ENCODE measurements at regions not wholly inside any gene's neighbourhood (a gene's known extent, or its start where the extent isn't known, plus 50 kb on each side); places are given as distances from the start of the nearest gene placed in this dataset.

DNA sequence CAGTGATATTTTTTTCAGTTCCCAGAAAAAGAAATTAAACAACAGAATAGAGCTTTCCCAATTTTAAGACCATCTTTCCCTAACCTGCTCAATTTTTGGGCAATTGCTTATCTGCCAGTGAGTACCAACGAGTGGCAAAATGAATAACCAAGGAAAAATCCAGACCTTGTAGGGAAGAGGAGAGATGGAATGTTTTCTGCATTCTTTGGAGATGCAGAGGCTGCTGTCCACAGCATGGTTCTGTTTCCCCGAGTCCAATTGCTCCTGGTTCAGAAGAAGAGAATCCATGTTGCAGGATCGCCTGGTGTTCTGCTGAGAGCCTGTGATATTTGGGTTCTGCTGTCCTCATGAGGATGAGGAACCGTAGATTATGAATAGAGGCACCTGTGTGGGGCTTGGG lies 68.2 kb upstream of the MGAT5 start:
- no peak for DNase-seq (ENCODE audit: extremely low read depth, low read depth)
- TF ChIP-seq, protein P1, sequence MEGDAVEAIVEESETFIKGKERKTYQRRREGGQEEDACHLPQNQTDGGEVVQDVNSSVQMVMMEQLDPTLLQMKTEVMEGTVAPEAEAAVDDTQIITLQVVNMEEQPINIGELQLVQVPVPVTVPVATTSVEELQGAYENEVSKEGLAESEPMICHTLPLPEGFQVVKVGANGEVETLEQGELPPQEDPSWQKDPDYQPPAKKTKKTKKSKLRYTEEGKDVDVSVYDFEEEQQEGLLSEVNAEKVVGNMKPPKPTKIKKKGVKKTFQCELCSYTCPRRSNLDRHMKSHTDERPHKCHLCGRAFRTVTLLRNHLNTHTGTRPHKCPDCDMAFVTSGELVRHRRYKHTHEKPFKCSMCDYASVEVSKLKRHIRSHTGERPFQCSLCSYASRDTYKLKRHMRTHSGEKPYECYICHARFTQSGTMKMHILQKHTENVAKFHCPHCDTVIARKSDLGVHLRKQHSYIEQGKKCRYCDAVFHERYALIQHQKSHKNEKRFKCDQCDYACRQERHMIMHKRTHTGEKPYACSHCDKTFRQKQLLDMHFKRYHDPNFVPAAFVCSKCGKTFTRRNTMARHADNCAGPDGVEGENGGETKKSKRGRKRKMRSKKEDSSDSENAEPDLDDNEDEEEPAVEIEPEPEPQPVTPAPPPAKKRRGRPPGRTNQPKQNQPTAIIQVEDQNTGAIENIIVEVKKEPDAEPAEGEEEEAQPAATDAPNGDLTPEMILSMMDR (IDR thresholded peaks at IDR 0.05; ENCODE audit: low read depth, low read length, missing control alignments) = no peak
- H3K4me3 ChIP-seq (replicated peaks; ENCODE audit: low read depth, low read length) = no peak overlapping the region

DNA sequence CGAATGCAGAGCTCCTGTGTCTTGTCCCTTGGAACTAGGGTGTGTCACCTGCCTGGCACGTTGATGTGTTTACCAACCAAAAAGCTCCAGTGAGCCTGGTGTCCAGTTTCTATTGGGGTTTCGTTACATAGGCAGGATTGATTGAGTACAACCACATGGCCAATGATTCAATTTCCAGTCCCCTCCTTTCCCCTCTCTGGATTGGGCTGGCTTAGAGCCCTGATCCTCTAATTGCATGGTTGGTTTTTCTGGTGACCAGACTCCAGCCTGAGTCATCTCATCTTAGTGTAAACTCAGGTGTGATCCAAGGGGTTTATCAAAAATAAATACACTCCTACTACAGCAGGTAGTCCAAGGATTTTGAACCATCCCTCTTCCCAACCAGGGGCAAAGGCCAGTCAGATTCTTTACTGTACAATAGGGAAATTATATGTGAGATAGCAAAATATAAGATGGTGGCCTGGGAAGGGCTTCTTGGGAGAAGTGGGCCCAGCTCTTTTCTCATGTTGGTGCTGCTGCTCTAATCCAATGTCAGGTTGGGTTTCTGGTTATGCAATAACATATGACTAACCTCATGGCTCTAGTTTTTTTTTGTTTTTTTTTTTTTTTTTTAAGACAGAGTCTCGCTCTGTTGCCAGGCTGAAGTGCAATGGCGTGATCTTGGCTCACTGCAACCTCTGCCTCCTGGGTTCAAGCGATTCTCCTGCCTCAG lies 64.7 kb upstream of the MGAT5 start:
- DNase-seq (ENCODE audit: extremely low read depth, low read depth) = peak; percentile 10
- no peak overlapping the region for H3K4me3 ChIP-seq (replicated peaks; ENCODE audit: low read depth, low read length)
- TF ChIP-seq, protein P1 (IDR thresholded peaks at IDR 0.05; ENCODE audit: low read depth, low read length, missing control alignments) = no peak

DNA sequence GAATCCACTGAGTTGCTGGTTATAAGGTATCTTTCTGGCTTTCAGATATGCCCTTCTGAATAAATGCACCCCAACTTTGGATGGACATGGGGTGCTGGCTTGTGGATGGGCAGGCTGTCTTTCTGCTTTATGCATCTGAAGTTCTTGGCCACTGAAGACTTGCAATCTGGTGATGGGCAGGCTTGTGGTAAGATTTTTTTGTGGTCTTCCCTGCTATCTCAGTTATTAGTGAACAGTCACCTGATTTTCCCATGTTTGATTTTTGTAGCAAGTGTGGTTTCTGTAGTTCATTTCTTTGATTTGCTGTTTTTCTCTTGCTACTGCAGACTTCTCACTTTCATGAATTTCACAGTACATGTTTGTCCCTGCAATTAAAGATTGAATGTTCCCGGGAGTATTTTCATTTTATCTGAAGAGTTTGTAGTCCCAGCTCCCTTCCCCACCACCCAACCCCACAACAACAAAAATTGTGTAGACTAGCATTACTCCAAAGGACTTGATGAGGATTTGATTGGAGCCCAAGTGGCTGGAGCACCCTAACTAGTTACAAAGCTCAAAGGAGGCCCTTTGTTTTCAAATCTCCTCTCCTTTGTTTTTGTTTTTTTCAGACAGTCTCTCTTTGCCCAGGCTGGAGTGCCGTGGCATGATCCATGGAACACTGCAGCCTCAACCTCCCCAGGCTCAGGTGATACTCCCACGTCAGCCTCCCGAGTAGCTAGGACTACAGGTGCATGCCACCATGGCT lies 63.6 kb upstream of the MGAT5 start:
- no peak overlapping the region for H3K4me3 ChIP-seq (replicated peaks; ENCODE audit: low read depth, low read length)
- DNase-seq (ENCODE audit: extremely low read depth, low read depth) = no peak
- TF ChIP-seq, protein P1 (IDR thresholded peaks at IDR 0.05; ENCODE audit: low read depth, low read length, missing control alignments) = no peak

DNA sequence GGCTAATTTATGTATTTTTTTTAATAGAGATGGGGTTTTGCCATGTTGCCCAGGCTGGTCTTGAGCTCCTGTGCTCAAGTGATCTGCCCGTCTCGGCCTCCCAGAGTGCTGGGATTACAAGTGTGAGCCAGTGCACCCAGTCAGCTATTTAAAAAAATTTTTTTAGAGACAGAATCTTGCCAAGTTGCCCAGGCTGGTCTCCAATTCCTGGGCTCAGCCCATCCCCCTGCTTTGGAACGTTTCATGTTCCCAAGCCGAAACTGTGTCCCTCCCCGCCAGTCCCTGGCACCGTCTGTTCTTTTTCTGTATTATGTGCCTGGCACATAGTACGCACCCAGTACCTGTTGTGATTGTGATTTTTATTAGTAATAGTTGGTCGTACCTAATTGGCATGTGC lies 63.1 kb upstream of the MGAT5 start:
- DNase-seq (ENCODE audit: extremely low read depth, low read depth) = no peak

DNA sequence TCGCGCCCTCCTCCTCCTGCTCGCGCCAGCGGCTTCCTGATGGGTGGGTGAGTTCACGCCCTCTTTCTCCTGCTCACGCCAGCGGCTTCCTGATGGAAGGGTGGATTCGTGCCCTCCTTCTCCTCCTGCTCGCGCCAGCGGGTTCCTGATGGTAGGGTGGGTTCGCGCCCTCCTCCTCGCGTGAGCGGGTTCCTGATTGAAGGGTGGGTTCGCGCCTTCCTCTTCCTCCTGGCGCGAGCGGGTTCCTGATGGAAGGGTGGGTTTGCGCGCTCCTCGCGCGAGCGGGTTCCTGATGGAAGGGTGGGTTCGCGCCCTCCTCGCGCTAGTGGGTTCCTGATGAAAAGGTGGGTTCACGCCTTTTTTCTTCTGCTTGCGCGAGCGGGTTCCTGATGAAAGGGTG lies 62.0 kb upstream of the MGAT5 start:
- no peak for DNase-seq (ENCODE audit: extremely low read depth, low read depth)
- TF ChIP-seq, protein P1 (IDR thresholded peaks at IDR 0.05; ENCODE audit: low read depth, low read length, missing control alignments) = no peak
- H3K4me3 ChIP-seq (replicated peaks; ENCODE audit: low read depth, low read length) = no peak overlapping the region

More for the DNA sequence above, 63.1 kb upstream of the MGAT5 start:
- no peak overlapping the region for H3K4me3 ChIP-seq (replicated peaks; ENCODE audit: low read depth, low read length)
- TF ChIP-seq, protein P1 (IDR thresholded peaks at IDR 0.05; ENCODE audit: low read depth, low read length, missing control alignments) = no peak

DNA sequence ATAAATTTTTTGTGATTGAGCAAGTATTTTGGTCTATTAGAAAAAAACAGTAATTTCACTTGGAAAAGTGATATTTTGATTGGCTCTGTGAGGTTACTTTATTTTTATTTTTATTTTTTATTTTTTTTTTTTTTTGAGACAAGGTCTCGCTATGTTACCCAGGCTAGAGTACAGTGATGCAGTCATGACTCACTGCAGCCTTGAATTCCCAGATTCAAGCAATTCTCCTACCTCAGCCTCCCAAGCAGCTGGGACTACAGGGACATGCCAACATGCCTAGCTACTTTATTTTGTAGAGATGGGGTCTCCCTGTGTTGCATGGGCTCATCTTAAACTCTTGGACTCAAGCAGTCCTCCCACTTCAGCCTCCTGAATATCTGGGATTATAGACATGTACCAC lies 60.9 kb upstream of the MGAT5 start:
- DNase-seq (ENCODE audit: extremely low read depth, low read depth) = peak; percentile 17

More for the DNA sequence above, 60.9 kb upstream of the MGAT5 start:
- H3K4me3 ChIP-seq (replicated peaks; ENCODE audit: low read depth, low read length) = no peak overlapping the region
- TF ChIP-seq, protein P1 (IDR thresholded peaks at IDR 0.05; ENCODE audit: low read depth, low read length, missing control alignments) = no peak

All from HFF-Myc (cell line).